ENCODE measurements at regions not wholly inside any gene's neighbourhood (a gene's known extent, or its start where the extent isn't known, plus 50 kb on each side); places are given as distances from the start of the nearest gene placed in this dataset.

DNA sequence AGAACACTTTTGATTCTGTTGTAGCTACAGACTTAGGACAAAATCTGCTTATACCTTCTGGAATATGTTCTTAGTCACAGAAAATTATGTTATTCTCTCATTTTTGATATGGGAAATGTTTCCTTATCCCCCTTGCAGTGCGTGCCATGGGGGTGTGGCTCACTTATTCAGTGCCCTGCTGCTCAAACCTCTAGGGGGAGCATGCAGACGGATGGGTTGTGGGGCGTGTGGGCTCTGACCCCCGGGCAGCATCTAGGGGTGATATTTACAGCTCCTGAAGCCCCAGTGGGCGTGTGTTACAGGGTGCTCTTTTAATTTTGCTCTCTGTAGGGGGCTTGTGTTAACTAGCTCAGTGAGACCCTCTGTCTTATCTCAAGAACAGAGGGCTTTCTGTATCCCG, 61.3 kb upstream of the FERMT1 start:
- no peak for DNase-seq

DNA sequence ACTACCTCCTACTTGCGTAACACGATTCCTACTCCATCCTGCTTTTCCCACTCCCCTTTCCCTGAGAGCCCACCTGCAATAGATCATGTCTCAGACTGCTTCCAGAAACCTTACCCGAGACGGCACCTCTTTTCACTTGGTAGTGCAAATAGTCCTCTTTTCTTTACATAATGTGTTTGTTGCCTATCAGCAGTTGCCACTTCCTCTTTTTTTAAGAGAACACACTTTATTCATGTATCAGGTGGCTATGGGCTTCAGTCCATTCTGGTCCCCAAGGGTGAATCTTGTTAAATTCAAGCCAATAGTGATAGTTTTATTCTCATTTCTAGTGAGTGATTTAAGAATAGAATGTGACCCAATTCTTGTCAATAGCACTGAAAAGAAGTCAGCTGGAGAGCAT, 57.7 kb upstream of the FERMT1 start:
- DNase-seq, result no peak

DNA sequence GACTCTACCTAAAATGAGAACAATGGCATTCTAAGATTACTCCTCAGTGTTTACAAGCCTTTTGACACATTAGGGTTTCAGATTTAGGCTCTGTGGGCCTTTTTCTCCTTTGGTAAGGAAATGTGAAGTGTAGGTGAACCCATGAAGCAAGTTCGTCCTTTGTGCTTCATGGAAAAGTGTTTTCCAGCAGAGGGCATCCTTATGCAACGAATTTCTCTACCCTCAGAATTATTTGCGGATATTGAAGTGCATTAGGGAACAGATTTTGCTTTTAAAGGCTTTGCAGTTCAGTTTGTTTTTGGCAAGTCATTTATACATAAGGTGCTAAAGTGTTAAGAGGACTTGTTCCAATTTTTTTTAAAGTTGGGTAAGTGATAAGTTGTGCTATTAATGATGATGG, 55.7 kb upstream of the FERMT1 start:
- DNase-seq, result peak; percentile 41 to 77

DNA sequence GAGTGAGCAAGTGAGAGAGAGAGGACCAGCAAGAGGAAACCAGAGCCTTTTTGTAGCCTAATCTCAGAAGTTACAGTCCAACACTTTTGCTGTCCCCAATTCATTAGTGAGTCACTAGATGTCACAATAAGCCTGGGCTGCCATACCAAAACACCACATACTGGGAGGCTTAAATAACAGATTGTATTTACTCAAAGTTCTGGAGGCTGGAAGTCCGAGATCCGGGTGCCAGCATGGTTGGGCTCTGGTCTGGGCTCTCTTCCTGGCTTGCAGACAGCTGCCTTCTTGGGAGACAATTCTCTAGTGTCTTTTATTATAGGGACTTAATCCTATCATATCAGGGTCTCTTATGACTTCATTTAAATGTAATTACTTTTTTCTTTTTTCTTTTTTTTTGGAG, 50.7 kb upstream of the FERMT1 start:
- no peak for DNase-seq
